GM18507 (cell line): ENCODE measurements at regions not wholly inside any gene's neighbourhood (a gene's known extent, or its start where the extent isn't known, plus 50 kb on each side); places are given as distances from the start of the nearest gene placed in this dataset.
"Not testable (repeated sequence)": the region's sequence is repeated elsewhere in the genome, so short reads cannot be mapped to it uniquely, and the experiment has no call there.

Experiments used
- DNase-seq: peaks from one replicate; pipeline ENCODE4 v3.0.0; 2011; ENCODE audit warnings: low read depth; ENCODE audit not compliant: insufficient read length; ENCODE audit errors: extremely low spot score
- FAIRE-seq: peaks from 2 replicates; lab custom pipeline; 2011; peaks lifted over from hg19 to GRCh38; lab: Jason Lieb, UNC

DNA sequence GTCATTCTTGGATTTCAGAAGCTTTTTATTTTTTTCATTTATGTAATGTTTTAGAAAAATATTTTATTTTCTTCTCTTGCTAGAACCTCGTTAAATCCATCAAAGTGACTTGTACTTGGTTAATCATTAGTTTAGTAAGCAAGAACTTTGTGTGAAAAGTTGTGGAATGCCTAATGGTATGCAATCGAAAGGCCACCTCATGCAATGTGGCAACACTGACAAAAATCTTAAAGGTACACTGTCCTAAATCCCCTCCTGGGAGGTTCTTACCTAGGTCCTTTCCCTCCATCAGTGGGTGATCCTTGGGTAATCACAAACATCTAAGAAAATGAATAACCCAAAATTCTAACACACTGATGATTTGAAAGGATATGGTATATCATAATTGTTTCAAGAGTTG lies 304.2 kb downstream of the DNAH5 start:
- no peak for FAIRE-seq
- DNase-seq: no peak

DNA sequence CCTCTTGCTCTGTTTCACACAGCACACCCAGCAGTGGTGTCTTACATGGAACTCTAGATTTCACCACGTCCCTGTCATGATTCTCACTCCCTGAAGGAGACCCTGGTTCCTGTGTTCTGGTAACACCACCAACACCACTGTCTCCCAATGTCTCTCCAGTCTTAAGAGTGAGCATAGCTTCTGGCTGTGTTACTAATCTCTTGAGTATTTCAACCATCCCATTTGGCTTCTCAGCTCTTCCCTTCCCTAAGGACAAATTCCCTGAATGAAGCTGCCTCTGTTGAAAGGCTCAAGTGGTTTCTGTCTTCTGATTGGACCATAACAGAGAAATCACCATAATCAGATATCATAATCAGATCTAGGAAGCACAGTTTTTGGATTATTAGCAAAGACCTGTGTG lies 311.8 kb downstream of the DNAH5 start:
- FAIRE-seq: no peak
- no peak for DNase-seq

DNA sequence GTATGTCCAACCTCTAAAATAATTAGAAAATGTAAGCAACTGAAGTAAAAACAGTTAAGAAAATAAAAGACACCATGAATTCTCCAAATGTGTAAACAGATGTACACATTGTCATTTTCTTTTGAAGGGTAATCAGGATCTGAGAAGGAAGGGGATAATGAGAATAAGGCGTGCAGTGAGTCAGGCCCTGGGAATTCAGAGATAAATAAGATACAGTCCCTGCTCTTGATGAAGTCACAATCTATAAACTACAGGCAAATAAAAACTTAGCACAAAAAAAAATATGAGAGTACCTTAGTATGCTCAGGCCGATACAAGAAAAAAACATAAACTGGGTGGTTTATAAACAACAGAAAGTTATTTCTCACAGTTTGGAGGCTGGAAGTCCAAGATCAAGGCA lies 315.3 kb downstream of the DNAH5 start:
- no peak for DNase-seq
- FAIRE-seq: no peak

DNA sequence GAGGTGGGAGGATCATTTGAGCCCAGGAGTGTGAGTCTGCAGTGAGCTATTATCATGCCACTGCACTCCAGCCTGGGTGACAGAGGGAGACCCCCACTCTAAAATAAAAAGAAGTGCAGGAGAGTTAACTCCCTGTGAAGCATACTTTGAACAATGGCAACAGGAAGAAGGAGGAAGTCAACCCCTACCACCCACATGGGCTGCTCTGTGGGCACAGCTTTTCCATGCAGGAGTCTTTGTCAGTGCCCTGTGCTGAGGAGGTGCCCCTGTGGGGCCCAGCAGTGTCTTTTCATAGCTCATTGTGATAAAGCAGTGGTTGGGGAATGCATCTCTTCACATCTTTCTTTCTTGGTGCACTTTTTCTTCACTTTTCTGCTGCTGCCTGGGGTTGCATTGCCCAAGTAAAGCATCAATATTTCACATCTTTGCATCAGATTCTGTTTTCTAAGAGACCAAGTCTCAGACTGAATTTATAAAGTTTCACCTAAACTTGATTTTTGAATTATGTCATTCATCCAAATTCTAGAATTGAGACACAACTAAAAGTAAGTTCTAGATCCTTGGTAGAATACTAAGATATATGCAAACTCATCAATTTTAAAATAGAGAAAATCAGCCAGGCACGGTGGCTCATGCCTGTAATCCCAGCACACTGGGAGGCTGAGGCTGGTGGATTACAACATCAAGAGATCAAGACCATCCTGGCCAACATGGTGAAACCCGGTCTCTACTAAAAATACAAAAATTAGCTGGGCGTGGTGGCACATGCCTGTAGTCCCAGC lies 316.6 kb downstream of the DNAH5 start:
- DNase-seq (no peak), FAIRE-seq (no peak)

DNA sequence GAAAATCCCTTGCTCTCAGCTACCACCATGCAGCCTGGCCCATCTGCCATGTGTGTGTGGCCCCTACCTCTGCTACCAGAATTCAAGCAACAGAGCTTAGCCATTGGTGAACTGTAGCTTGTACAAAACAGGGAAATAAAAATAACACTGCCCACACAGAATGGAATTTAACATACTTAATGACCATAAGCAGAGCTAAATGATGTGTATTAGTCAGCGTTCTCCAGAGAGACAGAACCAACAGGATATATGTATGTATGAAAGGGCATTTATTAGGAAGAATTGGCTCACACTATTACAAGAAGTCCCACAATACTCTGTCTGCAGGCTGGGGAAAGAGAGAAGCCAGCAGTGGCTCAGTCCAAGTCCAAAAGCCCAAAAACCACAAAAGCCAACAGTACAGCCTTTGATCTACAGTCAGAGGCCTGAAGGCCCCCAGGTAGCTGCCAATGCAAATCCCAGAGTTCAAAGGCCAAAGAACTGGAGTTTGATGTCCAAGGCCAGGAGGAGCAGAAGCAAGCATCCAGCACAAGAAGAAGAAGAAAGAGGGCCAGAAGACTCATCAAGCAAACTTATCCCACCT lies 318.8 kb downstream of the DNAH5 start:
- DNase-seq (no peak), FAIRE-seq (no peak)

DNA sequence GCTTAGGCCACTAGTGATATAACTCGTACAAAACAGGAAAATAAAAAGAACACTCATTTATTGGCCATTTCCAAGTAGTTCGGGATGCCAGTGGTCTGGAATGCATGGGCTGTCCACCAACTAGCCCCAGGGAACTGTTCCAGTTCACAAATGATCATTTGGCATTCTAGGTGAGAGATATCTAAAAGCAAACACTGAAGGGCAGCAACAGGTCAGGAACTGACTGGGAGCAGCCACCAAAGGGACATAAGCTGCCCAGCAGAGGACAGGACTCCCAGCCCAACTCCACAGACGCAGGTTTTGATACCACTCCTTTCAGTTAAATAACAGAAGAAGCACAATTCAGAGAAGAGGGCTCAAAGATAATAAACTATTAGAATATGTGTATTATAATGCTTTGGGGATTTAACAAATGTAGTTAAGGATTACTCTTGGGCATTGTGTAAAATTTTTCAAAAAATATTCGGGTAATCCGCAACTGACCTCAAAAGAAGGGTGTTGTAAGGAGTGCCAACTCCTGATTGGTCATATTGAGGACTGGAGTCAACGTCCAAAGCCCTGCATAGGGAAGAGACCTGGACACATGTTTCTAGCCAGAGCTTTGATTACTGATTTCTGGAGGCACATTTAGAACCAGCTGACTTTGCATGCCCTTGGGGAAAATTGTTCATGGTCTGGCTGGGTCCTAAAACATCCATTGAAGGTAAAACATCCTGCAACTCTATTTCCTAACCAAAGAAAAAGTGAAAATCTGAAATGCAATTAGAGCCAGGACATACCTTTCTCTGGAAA lies 320.0 kb downstream of the DNAH5 start:
- FAIRE-seq (no peak), DNase-seq (no peak)

DNA sequence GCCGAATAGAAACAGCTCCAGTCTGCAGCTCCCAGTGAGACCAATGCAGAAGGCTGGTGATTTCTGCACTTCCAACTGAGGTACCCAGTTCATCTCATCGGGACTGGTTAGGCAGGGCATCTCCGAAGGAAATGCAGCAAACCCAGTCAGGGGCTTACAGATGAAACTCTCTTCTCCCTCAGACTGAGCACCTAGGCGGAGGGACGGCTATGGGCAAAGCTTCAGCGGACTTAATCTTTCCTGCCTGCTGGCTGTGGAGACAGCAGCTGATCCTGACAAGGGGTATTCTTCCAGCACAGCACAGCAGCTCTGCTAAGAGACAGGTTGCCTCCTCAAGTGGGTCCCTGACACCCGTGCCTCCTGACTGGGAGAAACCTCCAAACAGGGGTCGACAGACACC lies 330.9 kb downstream of the DNAH5 start:
- DNase-seq (no peak), FAIRE-seq (no peak)

DNA sequence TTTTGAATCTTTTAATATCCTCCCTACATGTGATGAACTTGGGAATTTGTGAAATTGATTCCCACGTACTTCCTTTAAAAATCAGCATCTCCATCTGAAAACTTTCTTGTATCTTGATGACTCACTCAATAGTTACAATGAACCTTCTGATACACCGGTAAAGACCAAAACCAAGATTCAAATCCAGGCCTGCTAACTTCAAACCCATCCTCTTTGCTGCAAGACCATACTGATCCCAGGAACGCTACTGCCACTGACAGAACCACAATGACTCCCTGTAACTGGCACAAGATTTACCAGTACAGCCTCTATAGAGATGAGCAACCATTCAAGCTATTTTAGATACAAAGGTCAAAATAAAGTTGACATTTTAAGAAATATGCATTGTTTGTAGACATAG lies 332.9 kb downstream of the DNAH5 start:
- no peak for FAIRE-seq
- no peak for DNase-seq

DNA sequence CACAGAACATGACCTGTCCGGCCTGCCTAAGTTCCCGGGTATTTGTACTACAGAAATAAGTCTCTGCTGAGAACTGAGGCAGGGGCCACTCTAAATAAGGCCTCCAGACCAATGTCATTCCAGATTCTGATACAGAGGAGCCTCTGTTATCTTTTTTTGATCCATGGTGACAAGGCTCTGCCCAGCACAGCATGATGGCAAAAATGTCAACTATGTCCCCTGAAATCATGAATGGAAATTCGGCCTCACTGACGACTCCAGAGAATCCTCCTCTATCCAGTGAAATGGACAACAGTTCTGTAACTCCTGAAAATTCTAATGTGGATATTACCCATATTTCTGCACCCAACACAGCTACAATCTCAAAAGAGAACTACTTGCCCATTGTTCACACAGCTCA lies 335.0 kb downstream of the DNAH5 start:
- no peak for FAIRE-seq
- no peak for DNase-seq

DNA sequence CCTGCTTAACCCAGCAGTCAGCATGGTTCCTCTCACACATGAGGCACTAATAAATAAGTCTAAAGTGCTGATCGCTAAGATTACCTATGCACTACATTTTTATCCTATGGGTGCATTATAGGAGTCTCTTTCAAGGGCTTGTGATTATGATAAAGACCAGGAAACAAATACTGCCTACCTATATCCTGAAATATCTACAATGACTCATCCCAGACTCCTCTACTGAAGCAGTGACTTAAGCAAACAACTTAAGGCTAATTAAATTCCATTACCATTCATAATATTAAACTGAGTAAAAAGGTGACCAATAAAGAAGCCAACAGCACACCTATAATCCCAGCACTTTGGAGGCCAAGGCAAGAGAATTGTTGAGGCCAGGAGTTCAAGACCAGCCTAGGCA lies 338.4 kb downstream of the DNAH5 start:
- no peak for FAIRE-seq

DNA sequence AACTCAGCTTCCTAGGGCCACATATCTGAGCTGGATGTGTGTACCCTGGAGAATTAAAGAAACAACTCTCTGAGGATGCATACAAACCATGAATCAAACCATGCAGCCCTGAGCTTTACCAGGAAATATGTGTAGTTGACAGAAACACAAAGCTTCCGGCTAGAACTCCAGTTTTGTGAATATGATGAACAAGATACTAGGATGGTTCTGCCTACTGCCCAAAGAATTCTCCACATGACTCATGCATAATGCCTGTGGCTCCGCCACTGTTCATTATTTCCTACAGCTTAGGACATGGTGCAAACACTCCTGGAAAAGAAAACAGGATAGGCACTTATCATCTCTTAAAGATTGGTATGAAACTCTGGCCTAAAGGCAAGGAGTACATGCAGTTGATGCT lies 343.4 kb downstream of the DNAH5 start:
- DNase-seq (no peak), FAIRE-seq (no peak)

More for the DNA sequence above, 338.4 kb downstream of the DNAH5 start:
- DNase-seq: no peak

DNA sequence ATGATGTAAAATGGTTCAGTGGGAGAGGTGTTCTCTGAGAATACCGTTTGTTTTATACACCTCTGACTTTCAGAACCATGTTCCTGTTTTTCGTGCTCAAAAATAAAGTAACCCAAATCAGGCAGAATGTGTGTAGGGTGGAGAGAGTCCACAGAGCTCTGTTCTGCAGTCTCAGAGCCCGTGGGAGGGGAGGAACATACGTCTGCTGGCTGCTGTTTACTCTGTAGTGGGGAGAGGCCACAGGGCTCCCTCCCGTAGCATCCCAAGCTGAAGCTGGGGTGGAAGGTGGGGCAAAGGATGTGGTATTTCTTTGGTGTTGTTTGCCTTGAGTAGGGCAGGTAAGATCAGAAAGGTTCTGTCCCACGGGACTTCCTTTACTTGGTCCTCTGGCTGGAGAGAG lies 348.5 kb downstream of the DNAH5 start:
- FAIRE-seq (no peak), DNase-seq (no peak)

DNA sequence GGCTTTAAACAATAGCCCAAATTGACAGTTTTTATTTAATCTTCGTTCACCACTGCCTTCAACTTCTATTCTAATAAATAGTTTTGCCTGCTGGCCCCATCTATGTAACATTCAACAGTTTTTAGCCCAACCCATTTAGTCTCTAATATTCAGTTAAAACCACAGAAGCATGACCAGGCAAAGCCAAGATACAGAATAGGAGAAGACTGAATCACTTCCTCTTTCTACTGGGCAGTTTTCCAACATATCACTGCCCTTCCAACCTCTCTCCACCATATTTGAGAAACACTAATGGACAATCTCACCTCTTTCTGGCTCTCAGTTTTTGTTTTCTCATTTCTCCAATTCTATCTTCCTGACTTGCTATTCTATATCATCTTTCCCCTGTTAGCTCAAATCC lies 352.9 kb downstream of the DNAH5 start:
- DNase-seq (no peak), FAIRE-seq (no peak)

DNA sequence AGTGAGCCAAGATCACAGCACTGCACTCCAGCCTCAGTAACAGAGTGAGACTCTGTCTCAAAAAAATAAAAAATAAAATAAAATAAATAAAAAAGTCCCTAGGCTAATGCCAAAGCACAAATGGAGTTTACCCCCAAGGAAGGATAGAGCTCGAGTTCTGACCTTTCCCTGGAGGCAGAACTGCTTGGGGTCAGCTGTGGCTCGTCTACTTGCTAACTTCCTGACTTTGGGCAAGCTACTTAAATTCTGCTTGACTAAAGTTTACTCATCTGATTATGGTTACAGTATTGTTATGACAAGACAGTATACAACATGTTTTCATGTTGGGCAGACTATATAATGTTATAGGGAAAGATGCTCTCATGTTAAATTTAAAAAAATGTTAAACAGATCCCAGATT lies 359.2 kb downstream of the DNAH5 start:
- FAIRE-seq (no peak), DNase-seq (no peak)

DNA sequence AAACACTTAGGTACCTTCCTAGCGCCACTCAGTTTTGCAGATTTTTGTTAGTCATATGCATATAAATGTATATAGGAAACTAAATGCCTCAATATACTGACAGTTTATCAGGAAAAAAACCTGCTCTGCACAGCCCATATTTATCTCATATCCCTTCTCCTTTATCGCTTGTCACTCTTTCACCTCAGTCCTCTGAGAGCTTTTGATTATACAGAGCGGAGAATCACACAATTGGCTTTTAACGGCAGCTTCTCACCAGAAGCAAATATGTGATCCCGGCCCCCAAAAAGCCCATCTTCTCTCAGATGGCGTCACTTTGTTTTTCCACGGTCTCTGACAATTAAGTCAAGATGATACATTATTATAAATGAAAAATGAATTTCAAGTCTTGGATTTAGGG lies 362.6 kb downstream of the DNAH5 start:
- DNase-seq (no peak), FAIRE-seq (no peak)

DNA sequence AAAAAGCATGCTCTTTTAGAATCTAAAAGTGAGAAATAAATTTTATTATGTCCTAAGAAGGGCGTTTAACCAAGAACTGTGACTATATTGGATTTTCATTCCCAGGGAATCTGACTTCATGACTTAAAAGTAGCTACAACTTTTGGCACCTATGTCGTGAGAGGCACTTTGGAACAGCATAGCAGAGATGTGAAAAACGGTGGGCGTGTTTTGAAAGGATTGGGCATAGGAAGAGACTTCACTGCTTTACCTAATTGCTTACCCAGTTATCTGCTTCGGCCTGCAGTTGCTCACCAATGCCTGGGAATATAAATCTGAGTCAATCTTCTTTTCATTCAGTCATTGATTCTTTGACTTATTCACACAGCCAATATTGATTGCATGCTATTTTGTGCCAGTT lies 363.4 kb downstream of the DNAH5 start:
- DNase-seq (no peak), FAIRE-seq (no peak)

DNA sequence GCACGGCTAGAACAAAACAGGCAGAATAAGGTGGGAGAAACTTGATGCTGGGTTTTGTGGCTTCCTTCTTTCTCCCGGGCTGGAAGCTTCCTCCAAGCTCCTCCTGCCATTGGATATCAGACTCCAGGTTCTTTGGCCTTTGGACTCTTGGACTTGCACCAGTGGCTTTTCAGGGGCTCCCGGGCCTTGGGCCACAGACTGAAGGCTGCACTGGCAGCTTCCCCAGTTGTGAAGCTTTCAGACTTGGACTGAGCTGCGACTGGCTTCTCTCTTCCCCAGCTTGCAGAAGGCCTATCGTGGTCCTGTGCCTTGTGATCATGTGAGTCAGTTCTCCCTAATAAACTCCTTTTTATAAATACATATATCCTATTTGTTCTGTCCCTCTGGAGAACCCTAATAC lies 364.4 kb downstream of the DNAH5 start:
- FAIRE-seq (no peak), DNase-seq (no peak)

DNA sequence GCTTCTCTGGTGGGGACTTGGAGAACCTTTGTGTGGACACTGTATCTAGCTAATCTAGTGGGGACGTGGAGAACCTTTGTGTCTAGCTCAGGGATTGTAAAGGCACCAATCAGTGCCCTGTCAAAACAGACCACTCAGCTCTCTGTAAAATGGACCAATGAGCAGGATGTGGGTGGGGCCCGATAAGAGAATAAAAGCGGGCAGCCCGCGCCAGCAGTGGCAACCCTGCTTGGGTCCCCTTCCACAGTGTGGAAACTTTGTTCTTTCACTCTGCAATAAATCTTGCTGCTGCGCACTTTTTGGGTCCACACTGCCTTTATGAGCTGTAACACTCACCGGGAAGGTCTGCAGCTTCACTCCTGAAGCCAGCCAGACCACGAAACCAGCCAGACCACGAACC lies 365.4 kb downstream of the DNAH5 start:
- not testable (repeated sequence) for FAIRE-seq, DNase-seq

DNA sequence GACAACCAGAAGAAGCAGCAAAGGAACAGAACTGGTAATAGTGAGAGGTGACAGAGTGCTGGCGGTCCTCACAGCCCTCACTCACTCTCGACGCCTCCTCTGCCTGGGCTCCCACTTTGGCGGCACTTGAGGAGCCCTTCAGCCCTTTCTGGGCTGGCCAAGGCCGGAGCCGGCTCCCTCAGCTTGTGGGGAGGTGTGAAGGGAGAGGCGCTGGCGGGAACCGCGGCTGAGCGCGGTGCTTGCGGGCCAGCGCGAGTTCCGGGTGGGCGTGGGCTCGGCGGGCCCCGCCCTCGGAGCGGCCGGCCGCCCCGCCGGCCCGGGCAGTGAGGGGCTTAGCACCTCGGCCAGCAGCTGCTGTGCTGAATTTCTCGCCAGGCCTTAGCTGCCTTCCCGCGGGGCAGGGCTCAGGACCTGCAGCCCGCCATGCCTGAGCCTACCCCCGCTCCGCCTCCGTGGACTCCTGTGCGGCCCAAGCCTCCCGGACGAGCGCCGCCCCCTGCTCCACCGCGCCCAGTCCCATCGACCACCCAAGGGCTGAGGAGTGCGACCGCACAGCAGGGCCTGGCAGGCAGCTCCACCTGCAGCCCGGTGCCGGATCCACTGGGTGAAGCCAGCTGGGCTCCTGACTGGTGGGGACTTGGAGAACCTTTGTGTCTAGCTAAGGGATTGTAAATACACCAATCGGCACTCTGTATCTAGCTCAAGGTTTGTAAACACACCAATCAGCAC lies 366.0 kb downstream of the DNAH5 start:
- not testable (repeated sequence) for DNase-seq, FAIRE-seq

DNA sequence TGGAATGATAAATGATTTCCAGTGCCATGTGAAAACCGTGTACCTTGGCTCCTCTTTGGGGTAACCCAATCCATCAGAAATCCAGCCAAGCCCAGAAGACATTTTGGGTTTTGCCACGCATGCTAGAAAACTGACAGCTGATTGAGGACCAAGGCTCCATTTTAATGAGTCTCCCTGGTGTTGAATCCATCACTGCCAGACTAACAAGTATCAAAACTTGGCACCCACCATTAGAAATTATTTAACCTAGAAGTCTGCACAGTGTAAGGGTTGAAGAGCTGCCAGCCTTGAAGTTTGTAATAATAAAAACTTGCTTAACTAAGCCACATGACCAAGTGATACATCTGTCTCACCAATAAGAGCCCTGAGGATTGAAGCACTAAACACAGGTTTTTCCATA lies 369.9 kb downstream of the DNAH5 start:
- no peak for DNase-seq
- no peak for FAIRE-seq
